ENCODE measurements at regions not wholly inside any gene's neighbourhood (a gene's known extent, or its start where the extent isn't known, plus 50 kb on each side); places are given as distances from the start of the nearest gene placed in this dataset.

GRCh38 chr5:53246042-53246836 is 136.7 kb upstream of the MOCS2 start:
- no peak for TF ChIP-seq EZH2 (IDR thresholded peaks at IDR 0.05; ENCODE audit: borderline replicate concordance, insufficient read depth, low read depth, low read length, poor library complexity, severe bottlenecking)
- no peak for TF ChIP-seq CTCF (IDR thresholded peaks at IDR 0.05)

Data from B cell (primary cell).